GM23338 (cell line): ENCODE measurements at regions not wholly inside any gene's neighbourhood (a gene's known extent, or its start where the extent isn't known, plus 50 kb on each side); places are given as distances from the start of the nearest gene placed in this dataset.

ENCODE experiments used
- ATAC-seq: fragments of 200-7000 bp; cut with Tn5 transposase; 3 replicates; pipeline ENCODE4 v1.9.1; 2020
- DNase-seq: peaks from one replicate; pipeline ENCODE4 v3.0.0-alpha.2; 2015; ENCODE audit warnings: low spot score
- H2AFZ ChIP-seq: fragments of 200-600 bp; sonication (generic); 2 replicates; pipeline ENCODE4 v1.8.0; 2016; ENCODE audit warnings: antibody characterized with exemption, mild to moderate bottlenecking, moderate library complexity
- H3F3A ChIP-seq: fragments of 200-600 bp; sonication (generic); replicated peaks from 2 replicates; pipeline ENCODE4 v1.8.0; 2017; ENCODE audit warnings: antibody characterized with exemption, mixed run types, low read depth
- H3K27ac ChIP-seq: fragments of 200-600 bp; sonication (generic); 2 replicates; pipeline ENCODE4 v1.6.1; 2016; ENCODE audit warnings: low read depth
- H3K27me3 ChIP-seq: fragments of 200-600 bp; sonication (generic); 2 replicates; pipeline ENCODE4 v1.8.0; 2016; ENCODE audit warnings: mild to moderate bottlenecking, mixed run types, moderate library complexity; ENCODE audit not compliant: insufficient read depth
- H3K36me3 ChIP-seq: fragments of 200-600 bp; sonication (generic); 2 replicates; pipeline ENCODE4 v1.8.0; 2016; ENCODE audit warnings: mild to moderate bottlenecking; ENCODE audit not compliant: insufficient read depth
- H3K4me1 ChIP-seq: fragments of 200-600 bp; sonication (generic); 2 replicates; pipeline ENCODE4 v1.8.0; 2016; ENCODE audit warnings: mild to moderate bottlenecking, moderate library complexity; ENCODE audit not compliant: insufficient read depth
- H3K4me2 ChIP-seq: fragments of 200-600 bp; sonication (generic); 2 replicates; pipeline ENCODE4 v1.7.1; 2017; ENCODE audit warnings: mixed run types
- H3K4me3 ChIP-seq: fragments of 200-600 bp; sonication (generic); 2 replicates; pipeline ENCODE4 v1.6.1; 2016; ENCODE audit warnings: mixed run types
- H3K79me2 ChIP-seq: fragments of 200-600 bp; sonication (generic); replicated peaks from 2 replicates; pipeline ENCODE4 v1.8.0; 2017; ENCODE audit warnings: mild to moderate bottlenecking; ENCODE audit not compliant: insufficient read depth
- H3K9me2 ChIP-seq: fragments of 200-600 bp; sonication (generic); 2 replicates; pipeline ENCODE4 v1.8.0; 2017; ENCODE audit not compliant: insufficient read depth
- H4K20me1 ChIP-seq: fragments of 200-600 bp; sonication (generic); replicated peaks from 2 replicates; pipeline ENCODE4 v1.8.0; 2017; ENCODE audit warnings: mild to moderate bottlenecking; ENCODE audit not compliant: insufficient read depth
- H3K27ac Mint-ChIP-seq: 2 replicates; pipeline ENCODE4 v1.8.0; 2020; ENCODE audit warnings: inconsistent platforms, mild to moderate bottlenecking, moderate library complexity, mixed read lengths
- H3K27me3 Mint-ChIP-seq: 3 replicates; pipeline ENCODE4 v1.8.0; 2022; ENCODE audit warnings: low read depth, mild to moderate bottlenecking, moderate library complexity, mixed read lengths, inconsistent platforms; ENCODE audit not compliant: insufficient read depth, poor library complexity
- H3K36me3 Mint-ChIP-seq: 3 replicates; pipeline ENCODE4 v1.8.0; 2021; ENCODE audit warnings: low read depth, mild to moderate bottlenecking, inconsistent platforms, moderate library complexity, mixed read lengths
- H3K4me1 Mint-ChIP-seq: 3 replicates; pipeline ENCODE4 v1.8.0; 2020; ENCODE audit warnings: mild to moderate bottlenecking, inconsistent platforms, mixed read lengths
- H3K4me3 Mint-ChIP-seq: 3 replicates; pipeline ENCODE4 v1.8.0; 2021; ENCODE audit warnings: moderate library complexity, mild to moderate bottlenecking, inconsistent platforms, mixed read lengths
- H3K9me3 Mint-ChIP-seq: 3 replicates; pipeline ENCODE4 v1.8.0; 2020; ENCODE audit warnings: moderate library complexity, mild to moderate bottlenecking, inconsistent platforms, mixed read lengths
- CREB1 ChIP-seq: fragments of 250-450 bp; sonication (Bioruptor Pico); IDR thresholded peaks from 2 replicates; pipeline ENCODE4 v1.5.0; 2020; ENCODE audit warnings: low read depth, mild to moderate bottlenecking, moderate library complexity
- EZH2 ChIP-seq: fragments of 200-600 bp; sonication (generic); IDR thresholded peaks from one replicate; pipeline ENCODE4 v1.8.0; 2017; ENCODE audit warnings: antibody characterized with exemption, mild to moderate bottlenecking, low read depth; ENCODE audit not compliant: unreplicated experiment
- EZH2phosphoT487 ChIP-seq: fragments of 200-600 bp; sonication (generic); IDR thresholded peaks from one replicate; pipeline ENCODE4 v1.8.1; 2018; ENCODE audit warnings: antibody characterized with exemption; ENCODE audit not compliant: unreplicated experiment
- JUNB ChIP-seq: IDR thresholded peaks from one replicate; pipeline ENCODE4 v1.6.1; 2016; ENCODE audit warnings: antibody characterized with exemption; ENCODE audit not compliant: unreplicated experiment
- NANOG ChIP-seq: IDR thresholded peaks from 2 replicates; pipeline ENCODE4 v1.6.1; 2016; ENCODE audit warnings: antibody characterized with exemption, borderline replicate concordance
- POLR2AphosphoS5 ChIP-seq: IDR thresholded peaks from 2 replicates; pipeline ENCODE4 v1.6.1; 2016; ENCODE audit warnings: antibody characterized with exemption, low read depth
- STAT1 ChIP-seq: IDR thresholded peaks from one replicate; pipeline ENCODE4 v1.6.1; 2016; ENCODE audit warnings: antibody characterized with exemption; ENCODE audit not compliant: unreplicated experiment
- ZNF114 ChIP-seq: fragments of 250-450 bp; sonication (Bioruptor Pico); IDR thresholded peaks from 2 replicates; pipeline ENCODE4 v1.5.0; 2020; ENCODE audit warnings: mild to moderate bottlenecking, moderate library complexity
- ZNF331 ChIP-seq: fragments of 250-450 bp; sonication (Bioruptor Pico); IDR thresholded peaks from 2 replicates; pipeline ENCODE4 v1.5.0; 2020; ENCODE audit warnings: low read depth, mild to moderate bottlenecking, moderate library complexity
- TF ChIP-seq, protein P1 (sequence below): fragments of 250-450 bp; sonication (Bioruptor Pico); IDR thresholded peaks from 2 replicates; pipeline ENCODE4 v1.5.0; 2020; ENCODE audit warnings: mild to moderate bottlenecking, moderate library complexity
- TF ChIP-seq, protein P2 (sequence below), 2 experiments: fragments of 200-600 bp in 1 of 2; sonication (generic) in 1 of 2; conservative IDR thresholded peaks; 2 replicates each; pipeline versions ENCODE4 v1.5.1 to v1.6.1; 2016 to 2017; ENCODE audit warnings: antibody characterized with exemption in 2 of 2, low read depth in 2 of 2, mild to moderate bottlenecking in 2 of 2, moderate library complexity in 1 of 2
- TF ChIP-seq, protein P3 (sequence below): IDR thresholded peaks from 2 replicates; pipeline ENCODE4 v1.6.1; 2016; ENCODE audit warnings: antibody characterized with exemption
- TF ChIP-seq, protein P4 (sequence below): IDR thresholded peaks from one replicate; pipeline ENCODE4 v1.6.1; 2018; ENCODE audit warnings: antibody characterized with exemption; ENCODE audit not compliant: unreplicated experiment

- H3K79me2 ChIP-seq = no peaks in the 10 kb centered on the region
- H3K36me3 ChIP-seq = no peaks in the 10 kb centered on the region
- Mint-ChIP-seq H3K9me3 (no peaks in the 10 kb centered on the region), H3K27ac (no peak overlapping the region), H3K27me3 (no peaks in the 10 kb centered on the region), H3K4me3 (no peak overlapping the region), H3K36me3 (no peaks in the 10 kb centered on the region), H3K4me1 (no peaks in the 10 kb centered on the region)
- no peaks in the 10 kb centered on the region for H3F3A ChIP-seq
- H3K4me3 ChIP-seq = no peak overlapping the region
- no peak for DNase-seq
- no peak overlapping the region for H3K27ac ChIP-seq
- H2AFZ ChIP-seq = no peak overlapping the region
- no peak overlapping the region for H3K4me2 ChIP-seq
- H4K20me1 ChIP-seq = no peaks in the 10 kb centered on the region
- H3K27me3 ChIP-seq = no peaks in the 10 kb centered on the region
- H3K4me1 ChIP-seq = no peaks in the 10 kb centered on the region
- no peak for TF ChIP-seq ZNF331 (CRISPR knock-in tag)
- TF ChIP-seq, protein P1, sequence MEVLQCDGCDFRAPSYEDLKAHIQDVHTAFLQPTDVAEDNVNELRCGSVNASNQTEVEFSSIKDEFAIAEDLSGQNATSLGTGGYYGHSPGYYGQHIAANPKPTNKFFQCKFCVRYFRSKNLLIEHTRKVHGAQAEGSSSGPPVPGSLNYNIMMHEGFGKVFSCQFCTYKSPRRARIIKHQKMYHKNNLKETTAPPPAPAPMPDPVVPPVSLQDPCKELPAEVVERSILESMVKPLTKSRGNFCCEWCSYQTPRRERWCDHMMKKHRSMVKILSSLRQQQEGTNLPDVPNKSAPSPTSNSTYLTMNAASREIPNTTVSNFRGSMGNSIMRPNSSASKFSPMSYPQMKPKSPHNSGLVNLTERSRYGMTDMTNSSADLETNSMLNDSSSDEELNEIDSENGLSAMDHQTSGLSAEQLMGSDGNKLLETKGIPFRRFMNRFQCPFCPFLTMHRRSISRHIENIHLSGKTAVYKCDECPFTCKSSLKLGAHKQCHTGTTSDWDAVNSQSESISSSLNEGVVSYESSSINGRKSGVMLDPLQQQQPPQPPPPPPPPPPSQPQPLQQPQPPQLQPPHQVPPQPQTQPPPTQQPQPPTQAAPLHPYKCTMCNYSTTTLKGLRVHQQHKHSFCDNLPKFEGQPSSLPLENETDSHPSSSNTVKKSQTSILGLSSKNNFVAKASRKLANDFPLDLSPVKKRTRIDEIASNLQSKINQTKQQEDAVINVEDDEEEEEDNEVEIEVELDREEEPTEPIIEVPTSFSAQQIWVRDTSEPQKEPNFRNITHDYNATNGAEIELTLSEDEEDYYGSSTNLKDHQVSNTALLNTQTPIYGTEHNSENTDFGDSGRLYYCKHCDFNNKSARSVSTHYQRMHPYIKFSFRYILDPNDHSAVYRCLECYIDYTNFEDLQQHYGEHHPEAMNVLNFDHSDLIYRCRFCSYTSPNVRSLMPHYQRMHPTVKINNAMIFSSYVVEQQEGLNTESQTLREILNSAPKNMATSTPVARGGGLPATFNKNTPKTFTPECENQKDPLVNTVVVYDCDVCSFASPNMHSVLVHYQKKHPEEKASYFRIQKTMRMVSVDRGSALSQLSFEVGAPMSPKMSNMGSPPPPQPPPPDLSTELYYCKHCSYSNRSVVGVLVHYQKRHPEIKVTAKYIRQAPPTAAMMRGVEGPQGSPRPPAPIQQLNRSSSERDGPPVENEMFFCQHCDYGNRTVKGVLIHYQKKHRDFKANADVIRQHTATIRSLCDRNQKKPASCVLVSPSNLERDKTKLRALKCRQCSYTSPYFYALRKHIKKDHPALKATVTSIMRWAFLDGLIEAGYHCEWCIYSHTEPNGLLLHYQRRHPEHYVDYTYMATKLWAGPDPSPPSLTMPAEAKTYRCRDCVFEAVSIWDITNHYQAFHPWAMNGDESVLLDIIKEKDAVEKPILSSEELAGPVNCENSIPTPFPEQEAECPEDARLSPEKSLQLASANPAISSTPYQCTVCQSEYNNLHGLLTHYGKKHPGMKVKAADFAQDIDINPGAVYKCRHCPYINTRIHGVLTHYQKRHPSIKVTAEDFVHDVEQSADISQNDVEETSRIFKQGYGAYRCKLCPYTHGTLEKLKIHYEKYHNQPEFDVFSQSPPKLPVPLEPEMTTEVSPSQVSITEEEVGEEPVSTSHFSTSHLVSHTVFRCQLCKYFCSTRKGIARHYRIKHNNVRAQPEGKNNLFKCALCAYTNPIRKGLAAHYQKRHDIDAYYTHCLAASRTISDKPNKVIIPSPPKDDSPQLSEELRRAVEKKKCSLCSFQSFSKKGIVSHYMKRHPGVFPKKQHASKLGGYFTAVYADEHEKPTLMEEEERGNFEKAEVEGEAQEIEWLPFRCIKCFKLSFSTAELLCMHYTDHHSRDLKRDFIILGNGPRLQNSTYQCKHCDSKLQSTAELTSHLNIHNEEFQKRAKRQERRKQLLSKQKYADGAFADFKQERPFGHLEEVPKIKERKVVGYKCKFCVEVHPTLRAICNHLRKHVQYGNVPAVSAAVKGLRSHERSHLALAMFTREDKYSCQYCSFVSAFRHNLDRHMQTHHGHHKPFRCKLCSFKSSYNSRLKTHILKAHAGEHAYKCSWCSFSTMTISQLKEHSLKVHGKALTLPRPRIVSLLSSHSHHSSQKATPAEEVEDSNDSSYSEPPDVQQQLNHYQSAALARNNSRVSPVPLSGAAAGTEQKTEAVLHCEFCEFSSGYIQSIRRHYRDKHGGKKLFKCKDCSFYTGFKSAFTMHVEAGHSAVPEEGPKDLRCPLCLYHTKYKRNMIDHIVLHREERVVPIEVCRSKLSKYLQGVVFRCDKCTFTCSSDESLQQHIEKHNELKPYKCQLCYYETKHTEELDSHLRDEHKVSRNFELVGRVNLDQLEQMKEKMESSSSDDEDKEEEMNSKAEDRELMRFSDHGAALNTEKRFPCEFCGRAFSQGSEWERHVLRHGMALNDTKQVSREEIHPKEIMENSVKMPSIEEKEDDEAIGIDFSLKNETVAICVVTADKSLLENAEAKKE (CRISPR knock-in tag) = no peak
- TF ChIP-seq, protein P2, sequence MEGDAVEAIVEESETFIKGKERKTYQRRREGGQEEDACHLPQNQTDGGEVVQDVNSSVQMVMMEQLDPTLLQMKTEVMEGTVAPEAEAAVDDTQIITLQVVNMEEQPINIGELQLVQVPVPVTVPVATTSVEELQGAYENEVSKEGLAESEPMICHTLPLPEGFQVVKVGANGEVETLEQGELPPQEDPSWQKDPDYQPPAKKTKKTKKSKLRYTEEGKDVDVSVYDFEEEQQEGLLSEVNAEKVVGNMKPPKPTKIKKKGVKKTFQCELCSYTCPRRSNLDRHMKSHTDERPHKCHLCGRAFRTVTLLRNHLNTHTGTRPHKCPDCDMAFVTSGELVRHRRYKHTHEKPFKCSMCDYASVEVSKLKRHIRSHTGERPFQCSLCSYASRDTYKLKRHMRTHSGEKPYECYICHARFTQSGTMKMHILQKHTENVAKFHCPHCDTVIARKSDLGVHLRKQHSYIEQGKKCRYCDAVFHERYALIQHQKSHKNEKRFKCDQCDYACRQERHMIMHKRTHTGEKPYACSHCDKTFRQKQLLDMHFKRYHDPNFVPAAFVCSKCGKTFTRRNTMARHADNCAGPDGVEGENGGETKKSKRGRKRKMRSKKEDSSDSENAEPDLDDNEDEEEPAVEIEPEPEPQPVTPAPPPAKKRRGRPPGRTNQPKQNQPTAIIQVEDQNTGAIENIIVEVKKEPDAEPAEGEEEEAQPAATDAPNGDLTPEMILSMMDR (conservative IDR thresholded peaks at IDR 0.05; ENCODE audit: low read depth in 2 of 2) = no peak
- TF ChIP-seq, protein P3, sequence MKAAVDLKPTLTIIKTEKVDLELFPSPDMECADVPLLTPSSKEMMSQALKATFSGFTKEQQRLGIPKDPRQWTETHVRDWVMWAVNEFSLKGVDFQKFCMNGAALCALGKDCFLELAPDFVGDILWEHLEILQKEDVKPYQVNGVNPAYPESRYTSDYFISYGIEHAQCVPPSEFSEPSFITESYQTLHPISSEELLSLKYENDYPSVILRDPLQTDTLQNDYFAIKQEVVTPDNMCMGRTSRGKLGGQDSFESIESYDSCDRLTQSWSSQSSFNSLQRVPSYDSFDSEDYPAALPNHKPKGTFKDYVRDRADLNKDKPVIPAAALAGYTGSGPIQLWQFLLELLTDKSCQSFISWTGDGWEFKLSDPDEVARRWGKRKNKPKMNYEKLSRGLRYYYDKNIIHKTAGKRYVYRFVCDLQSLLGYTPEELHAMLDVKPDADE = no peak
- no peak for TF ChIP-seq NANOG
- no peak for TF ChIP-seq EZH2
- TF ChIP-seq, protein P4, sequence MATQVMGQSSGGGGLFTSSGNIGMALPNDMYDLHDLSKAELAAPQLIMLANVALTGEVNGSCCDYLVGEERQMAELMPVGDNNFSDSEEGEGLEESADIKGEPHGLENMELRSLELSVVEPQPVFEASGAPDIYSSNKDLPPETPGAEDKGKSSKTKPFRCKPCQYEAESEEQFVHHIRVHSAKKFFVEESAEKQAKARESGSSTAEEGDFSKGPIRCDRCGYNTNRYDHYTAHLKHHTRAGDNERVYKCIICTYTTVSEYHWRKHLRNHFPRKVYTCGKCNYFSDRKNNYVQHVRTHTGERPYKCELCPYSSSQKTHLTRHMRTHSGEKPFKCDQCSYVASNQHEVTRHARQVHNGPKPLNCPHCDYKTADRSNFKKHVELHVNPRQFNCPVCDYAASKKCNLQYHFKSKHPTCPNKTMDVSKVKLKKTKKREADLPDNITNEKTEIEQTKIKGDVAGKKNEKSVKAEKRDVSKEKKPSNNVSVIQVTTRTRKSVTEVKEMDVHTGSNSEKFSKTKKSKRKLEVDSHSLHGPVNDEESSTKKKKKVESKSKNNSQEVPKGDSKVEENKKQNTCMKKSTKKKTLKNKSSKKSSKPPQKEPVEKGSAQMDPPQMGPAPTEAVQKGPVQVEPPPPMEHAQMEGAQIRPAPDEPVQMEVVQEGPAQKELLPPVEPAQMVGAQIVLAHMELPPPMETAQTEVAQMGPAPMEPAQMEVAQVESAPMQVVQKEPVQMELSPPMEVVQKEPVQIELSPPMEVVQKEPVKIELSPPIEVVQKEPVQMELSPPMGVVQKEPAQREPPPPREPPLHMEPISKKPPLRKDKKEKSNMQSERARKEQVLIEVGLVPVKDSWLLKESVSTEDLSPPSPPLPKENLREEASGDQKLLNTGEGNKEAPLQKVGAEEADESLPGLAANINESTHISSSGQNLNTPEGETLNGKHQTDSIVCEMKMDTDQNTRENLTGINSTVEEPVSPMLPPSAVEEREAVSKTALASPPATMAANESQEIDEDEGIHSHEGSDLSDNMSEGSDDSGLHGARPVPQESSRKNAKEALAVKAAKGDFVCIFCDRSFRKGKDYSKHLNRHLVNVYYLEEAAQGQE = no peak
- TF ChIP-seq STAT1 = no peak
- TF ChIP-seq EZH2phosphoT487 = no peak
- TF ChIP-seq POLR2AphosphoS5 = no peak
- TF ChIP-seq JUNB = no peak
- TF ChIP-seq ZNF114 = no peak
- TF ChIP-seq CREB1 (CRISPR knock-in tag) = no peak
- ATAC-seq = no peak
- no peaks in the 10 kb centered on the region for H3K9me2 ChIP-seq
These were observed 175.5 kb downstream of the CCDC59 start for GRCh38 chr12:82182601-82183190.
